Activated CD8-positive, alpha-beta memory T cell treated with anti-CD3 and anti-CD28 coated beads for 36 hours (primary cell): ENCODE measurements at regions not wholly inside any gene's neighbourhood (a gene's known extent, or its start where the extent isn't known, plus 50 kb on each side); places are given as distances from the start of the nearest gene placed in this dataset.

Experiments
- CTCF ChIA-PET: fragments of 350-600 bp; sonication (Branson Sonifier 250); formaldehyde crosslinking; loops from one replicate; lab custom pipeline; 2021; ENCODE audit warnings: antibody characterized with exemption; lab: Charles Lee
- POLR2A ChIA-PET: fragments of 350-600 bp; sonication (Branson Sonifier 250); formaldehyde crosslinking; loops from one replicate; lab custom pipeline; 2021; ENCODE audit warnings: antibody characterized with exemption; lab: Charles Lee

DNA sequence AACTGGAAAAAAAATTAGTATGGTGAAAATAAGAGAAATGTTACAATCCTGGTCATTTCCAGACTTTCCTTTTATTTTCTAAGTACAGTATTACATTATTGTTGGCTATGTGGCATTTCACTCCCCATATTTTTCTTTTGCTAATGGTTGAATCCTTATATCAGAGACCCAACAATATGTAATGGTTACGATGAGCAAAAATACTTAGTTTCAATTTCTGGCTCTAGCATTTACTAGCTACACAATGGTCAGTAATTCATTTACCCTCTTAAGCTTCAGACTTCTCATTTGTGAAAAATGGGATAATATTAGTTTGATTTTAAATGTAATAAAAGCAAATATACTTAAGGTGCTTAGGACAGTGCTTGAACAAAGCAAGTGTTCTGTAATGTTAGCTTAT is 942.9 kb upstream of the PABPC4L start:
- ChIA-PET CTCF (no interaction called here), POLR2A (no interaction called here)

- ChIA-PET POLR2A (no interaction called here), CTCF (interaction anchor here (0.7 kb wide), 1 partner anchor 589 kb away, joined by 3 read pairs; no protein-coding TSS in a partner anchor)
Observed at GRCh38 chr4:135124196-135124595, 922.6 kb upstream of the PABPC4L start.

- CTCF ChIA-PET: no interaction called here
Observed at GRCh38 chr4:135123632-135124031, 922.0 kb upstream of the PABPC4L start.

DNA sequence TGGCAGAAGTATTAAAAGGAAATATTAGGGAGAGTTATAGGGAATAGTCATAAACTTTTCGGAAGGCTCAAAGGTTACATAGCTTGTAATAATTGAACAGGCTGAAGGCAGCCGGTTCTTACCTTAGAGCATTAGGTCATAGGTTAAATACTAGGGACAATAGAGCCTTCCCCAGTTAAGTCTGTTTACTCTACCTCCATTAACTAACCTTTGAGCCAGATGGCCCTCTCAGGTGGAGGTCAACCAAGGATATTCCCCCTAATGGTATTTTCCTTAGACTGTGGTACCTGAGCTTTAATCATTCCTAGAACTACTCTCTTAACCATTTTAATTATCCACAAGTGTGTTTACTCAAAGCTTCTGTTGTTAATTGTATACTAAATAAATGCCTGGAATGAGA is 920.9 kb upstream of the PABPC4L start:
- ChIA-PET POLR2A (no interaction called here), CTCF (no interaction called here)

More at GRCh38 chr4:135123632-135124031, 922.0 kb upstream of the PABPC4L start:
- POLR2A ChIA-PET: no interaction called here

- ChIA-PET CTCF (no interaction called here), POLR2A (no interaction called here)
Observed at GRCh38 chr4:135120195-135120594, 918.6 kb upstream of the PABPC4L start.

DNA sequence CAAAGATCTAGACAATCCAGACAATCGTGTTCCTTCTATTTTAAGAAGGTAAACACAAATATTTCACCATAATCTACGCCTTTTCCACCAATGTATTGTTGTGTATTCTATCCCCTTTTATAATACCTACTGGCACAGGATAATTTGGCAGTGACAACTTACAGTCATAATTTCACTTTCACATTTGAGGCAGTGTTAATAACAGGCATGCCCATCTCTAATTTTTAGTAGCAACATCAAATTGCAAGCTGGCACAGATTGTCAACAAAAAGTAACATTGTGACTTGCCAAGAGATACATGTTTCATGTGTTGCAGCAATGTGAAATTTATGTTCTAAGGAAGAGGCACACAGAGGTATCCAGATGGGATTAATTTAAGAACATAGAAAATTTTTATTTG is 912.5 kb upstream of the PABPC4L start:
- ChIA-PET CTCF (no interaction called here), POLR2A (no interaction called here)

GRCh38 chr4:135098061-135098460 is 896.5 kb upstream of the PABPC4L start:
- CTCF ChIA-PET: no interaction called here

DNA sequence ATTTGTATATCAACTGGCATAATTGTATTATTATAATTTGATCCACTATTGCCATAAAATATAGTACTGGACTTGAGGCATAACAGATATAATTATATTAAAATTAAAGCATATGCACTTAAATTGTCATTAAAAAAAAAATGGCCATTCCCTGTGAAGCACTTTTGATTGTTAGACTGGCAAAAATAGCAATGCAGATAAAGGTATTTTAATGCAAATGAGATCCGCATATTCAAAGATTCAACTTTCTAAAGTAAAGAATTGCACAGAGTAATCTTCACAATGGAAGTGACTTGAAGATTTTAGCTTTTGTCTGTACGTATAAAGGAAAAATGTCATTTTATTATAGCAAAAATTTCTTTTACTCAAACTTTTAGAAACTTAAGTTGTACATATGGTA is 871.8 kb upstream of the PABPC4L start:
- CTCF ChIA-PET: no interaction called here

More at GRCh38 chr4:135098061-135098460, 896.5 kb upstream of the PABPC4L start:
- POLR2A ChIA-PET: no interaction called here

GRCh38 chr4:135072553-135072952 is 871.0 kb upstream of the PABPC4L start:
- POLR2A ChIA-PET: no interaction called here
- CTCF ChIA-PET: no interaction called here

More for the DNA sequence above, 871.8 kb upstream of the PABPC4L start:
- POLR2A ChIA-PET: no interaction called here

DNA sequence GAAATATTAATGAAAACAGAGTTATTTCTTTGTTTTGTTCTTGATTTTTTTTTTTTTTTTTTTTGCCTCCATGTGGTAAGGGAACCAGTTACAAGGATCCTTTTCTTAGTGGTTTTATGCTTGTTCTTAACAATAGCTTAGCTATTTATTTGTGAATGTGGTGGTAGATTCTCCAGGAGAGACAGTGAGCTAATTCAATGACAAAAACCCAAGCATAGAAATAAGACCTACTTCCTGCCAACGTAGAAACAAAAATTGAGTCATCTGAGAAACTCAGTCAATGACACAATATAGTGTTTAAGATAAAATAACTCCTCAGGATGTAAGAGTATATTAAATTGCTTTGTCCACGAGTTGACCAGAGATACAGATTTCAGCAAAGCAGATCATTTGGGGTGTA is 863.8 kb upstream of the PABPC4L start:
- POLR2A ChIA-PET: no interaction called here
- CTCF ChIA-PET: no interaction called here

DNA sequence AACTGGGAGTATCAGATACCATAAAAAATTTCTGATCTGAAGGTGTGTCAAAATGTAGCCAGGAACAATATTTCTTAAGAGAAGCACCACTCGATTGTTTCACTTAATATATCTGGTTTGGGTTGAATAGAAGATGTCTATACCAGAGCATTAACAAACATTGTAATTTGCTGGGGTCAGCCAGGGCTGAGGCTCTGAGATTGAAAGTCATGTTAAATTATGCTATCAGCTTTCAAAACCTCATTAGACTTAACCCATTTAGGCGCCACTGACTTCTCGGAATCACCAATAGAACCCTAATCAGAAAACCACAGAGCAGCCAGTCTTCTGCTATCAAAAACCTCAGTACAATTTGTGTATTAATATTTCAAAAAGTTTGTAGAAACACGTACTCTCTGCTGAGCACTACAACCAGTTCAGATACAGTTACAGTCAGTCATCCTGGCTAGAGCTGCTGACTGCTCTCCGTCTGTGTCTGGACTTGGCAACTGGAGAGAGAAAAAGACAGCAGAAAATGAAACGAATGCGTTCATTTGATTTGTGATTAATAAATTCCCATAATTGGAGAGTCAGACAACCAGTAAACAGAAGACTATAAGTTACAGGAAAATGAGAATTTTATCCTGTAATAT is 848.6 kb upstream of the PABPC4L start:
- POLR2A ChIA-PET: no interaction called here
- CTCF ChIA-PET: no interaction called here

DNA sequence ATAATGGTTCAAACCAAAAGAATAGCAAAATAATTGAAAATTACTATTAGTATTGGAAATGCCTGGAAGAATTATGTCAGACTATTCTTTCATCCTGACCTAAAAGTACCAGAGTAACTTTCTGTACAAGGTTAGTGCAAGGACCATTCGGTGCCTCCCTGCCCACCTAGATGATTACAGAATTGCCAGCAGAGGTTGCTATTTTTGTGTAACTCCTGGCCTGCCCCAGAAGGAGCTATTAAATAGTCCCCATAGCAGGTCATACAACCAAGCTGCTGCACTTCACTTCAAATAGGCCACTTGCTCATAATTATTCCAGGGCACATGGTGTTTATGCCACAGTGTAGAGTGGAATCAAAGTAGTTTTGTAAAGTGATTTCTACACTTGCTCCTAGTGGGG is 831.1 kb upstream of the PABPC4L start:
- ChIA-PET CTCF (no interaction called here), POLR2A (no interaction called here)

GRCh38 chr4:135015771-135016170 is 814.2 kb upstream of the PABPC4L start:
- POLR2A ChIA-PET: no interaction called here
- CTCF ChIA-PET: no interaction called here

- POLR2A ChIA-PET: no interaction called here
- CTCF ChIA-PET: no interaction called here
Observed at GRCh38 chr4:135007400-135007799, 805.8 kb upstream of the PABPC4L start.

- POLR2A ChIA-PET: no interaction called here
- CTCF ChIA-PET: no interaction called here
Observed at GRCh38 chr4:134999169-134999568, 797.6 kb upstream of the PABPC4L start.

DNA sequence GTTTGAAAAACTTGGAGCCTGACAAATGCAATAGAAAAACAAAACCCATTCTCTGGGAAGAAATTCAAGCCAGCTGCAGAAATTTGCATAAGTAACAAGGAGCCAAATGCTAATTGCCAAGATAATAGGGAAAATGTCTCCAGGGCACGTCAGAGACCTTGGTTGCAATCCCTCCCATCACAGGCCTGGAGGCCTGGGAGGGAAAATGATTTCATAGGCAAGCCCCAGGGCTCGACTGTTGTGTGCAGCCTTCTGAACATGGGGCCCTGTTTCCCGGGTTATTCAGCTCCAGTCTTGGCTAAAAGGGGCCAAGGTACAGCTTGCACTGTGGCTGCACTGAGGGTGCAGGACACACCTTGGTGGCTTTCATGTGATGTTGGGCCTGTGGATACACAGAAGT is 760.4 kb upstream of the PABPC4L start:
- ChIA-PET CTCF (no interaction called here), POLR2A (no interaction called here)

DNA sequence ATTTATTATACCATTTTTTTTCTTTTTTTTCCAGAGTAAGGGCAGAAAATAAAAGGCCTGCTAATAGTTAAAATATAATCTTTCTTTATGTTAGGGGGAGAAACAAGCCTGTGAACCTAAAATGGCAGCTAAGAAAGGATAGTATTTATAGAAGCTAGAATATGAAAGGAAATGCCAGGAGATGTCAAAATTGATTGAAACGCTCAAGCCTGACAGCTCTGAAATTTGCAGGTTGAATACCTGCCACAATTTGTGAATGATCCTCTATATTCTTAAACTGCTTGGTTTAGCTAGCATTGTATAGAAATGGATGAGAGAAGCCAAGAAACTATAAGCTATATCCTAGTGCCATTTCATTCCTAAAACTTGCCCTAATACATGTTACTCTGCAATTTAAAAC is 757.3 kb upstream of the PABPC4L start:
- ChIA-PET CTCF (no interaction called here), POLR2A (no interaction called here)

- ChIA-PET CTCF (no interaction called here), POLR2A (no interaction called here)
Observed at GRCh38 chr4:134955059-134955458, 753.5 kb upstream of the PABPC4L start.

DNA sequence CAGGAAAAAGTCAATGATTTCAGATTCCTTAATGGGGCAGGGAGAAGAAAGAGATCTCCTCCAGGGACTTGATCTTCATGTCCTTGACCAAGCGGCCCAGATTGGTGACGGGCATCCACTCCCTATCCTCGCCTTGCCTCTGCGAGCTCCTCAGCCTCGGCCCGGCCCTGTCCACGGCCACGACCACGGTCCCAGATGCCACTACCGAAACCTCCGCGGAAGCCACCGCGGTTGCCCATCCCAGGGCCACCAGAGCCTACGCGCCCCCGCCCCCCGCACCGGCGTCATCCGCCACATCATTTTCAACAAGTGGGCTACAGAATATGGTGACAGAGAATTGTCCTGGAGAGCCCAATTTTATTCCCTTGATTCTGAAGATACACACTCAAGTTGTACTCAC is 751.2 kb upstream of the PABPC4L start:
- ChIA-PET POLR2A (no interaction called here), CTCF (no interaction called here)

- ChIA-PET CTCF (no interaction called here), POLR2A (no interaction called here)
Observed at GRCh38 chr4:134952305-134952704, 750.7 kb upstream of the PABPC4L start.

DNA sequence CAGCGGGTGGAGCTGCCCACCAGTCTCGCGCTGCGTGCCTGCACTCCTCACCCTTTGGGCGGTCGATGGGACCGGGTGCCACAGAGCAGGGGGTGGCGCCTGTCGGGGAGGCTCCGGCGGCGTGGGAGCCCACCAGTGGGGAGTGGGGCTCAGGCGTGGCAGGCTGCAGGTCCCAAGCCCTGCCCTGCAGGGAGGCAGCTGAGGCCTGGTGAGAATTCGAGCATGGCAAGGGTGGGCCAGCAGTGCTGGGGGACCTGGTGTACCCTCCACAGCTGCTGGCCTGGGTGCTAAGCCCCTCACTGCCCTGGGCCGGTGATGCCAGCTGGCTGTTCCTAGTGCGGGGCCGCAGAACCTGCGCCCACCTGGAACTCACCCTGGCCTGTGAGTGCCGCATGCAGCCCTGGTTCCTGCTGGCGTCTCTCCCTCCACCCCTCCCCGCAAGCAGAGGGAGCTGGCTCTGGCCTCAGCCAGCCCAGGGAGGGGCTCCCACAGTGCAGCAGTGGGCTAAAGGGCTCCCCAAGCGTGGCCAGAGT is 746.6 kb upstream of the PABPC4L start:
- ChIA-PET CTCF (no interaction called here), POLR2A (no interaction called here)

- ChIA-PET POLR2A (no interaction called here), CTCF (no interaction called here)
Observed at GRCh38 chr4:134944115-134944514, 742.5 kb upstream of the PABPC4L start.
